ENCODE measurements at regions not wholly inside any gene's neighbourhood (a gene's known extent, or its start where the extent isn't known, plus 50 kb on each side); places are given as distances from the start of the nearest gene placed in this dataset.

DNA sequence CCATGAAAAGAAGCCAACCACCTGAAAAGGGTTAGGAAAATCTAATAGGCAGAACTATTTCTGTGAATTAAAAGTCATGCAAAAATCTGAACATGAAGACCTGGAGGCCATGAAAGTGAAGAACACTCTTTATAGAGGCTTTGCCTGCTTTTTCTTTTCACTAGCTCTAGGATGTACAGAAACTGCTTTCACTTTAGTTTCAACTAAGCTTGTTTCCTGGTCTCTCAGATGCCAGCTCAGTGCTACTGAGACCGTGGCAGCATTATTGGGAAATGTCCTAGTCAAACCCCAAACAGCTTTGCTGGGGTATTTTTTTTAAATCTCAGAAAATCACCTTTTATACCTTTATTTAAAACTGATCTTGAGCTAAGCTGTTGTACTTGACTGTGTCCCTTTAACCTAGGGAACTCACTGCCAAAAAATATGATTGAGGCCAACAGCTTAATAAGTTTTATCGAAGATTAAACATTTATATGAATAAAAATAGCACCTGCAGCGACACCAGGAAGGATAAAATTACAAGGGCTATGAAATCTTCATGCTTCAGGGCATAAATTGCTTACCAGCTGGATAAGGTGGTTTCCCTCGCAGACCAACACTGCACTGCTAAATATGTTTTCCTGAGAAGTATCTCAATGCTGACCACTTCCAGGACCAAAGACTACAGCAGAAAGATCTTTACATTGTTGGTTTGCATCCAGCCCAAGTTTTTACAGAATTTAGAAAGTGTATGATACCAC, 621.8 kb upstream of the ZFHX3 start:
- CTCF ChIA-PET (ENCODE audit: partially characterized antibody), result interaction anchor here (2.8 kb wide), 1 partner anchor 44 kb away, joined by 12 read pairs; no protein-coding TSS in a partner anchor

More for the DNA sequence above, 621.8 kb upstream of the ZFHX3 start:
- Histone ChIP-seq H2BK120ac (replicated peaks; ENCODE audit: low read depth, low read length) (no peak overlapping the region), H3K14ac (ENCODE audit: insufficient read length) (no peak overlapping the region), H2BK5ac (ENCODE audit: low read depth, low read length) (no peak overlapping the region), H3K23ac (ENCODE audit: insufficient read length) (no peak overlapping the region), H4K5ac (ENCODE audit: insufficient read length, low read depth, low read length) (no peak overlapping the region), H2AK5ac (ENCODE audit: low read depth, low read length) (no peak overlapping the region), H3K27ac (ENCODE audit: low read depth, low read length) (no peak overlapping the region), H3K79me2 (ENCODE audit: control insufficient read depth in 1 of 2, insufficient read depth in 2 of 2, low read length in 2 of 2) (no peaks in the 10 kb centered on the region), H3K79me1 (ENCODE audit: low read depth, low read length) (no peaks in the 10 kb centered on the region), H3K18ac (ENCODE audit: extremely low read depth, low read length) (no peak overlapping the region), H2BK20ac (ENCODE audit: low read length) (no peak overlapping the region; the same call in 1 of the 2 replicates), H2AFZ (ENCODE audit: low read length) (no peak overlapping the region), H3K36me3 (ENCODE audit: control insufficient read depth in 2 of 4, insufficient read depth in 4 of 4, low read length in 3 of 4) (no peaks in the 10 kb centered on the region), H3K27me3 (replicated peaks in 1 of 4; ENCODE audit: control insufficient read depth in 3 of 4, extremely low read depth in 1 of 4, insufficient read depth in 3 of 4, low read length in 3 of 4) (no peaks in the 10 kb centered on the region), H3K56ac (replicated peaks; ENCODE audit: insufficient read length, low read depth, low read length) (no peak overlapping the region), H3K9ac (replicated peaks in 1 of 4; ENCODE audit: extremely low read depth in 1 of 4, low read depth in 3 of 4, low read length in 3 of 4) (no peak overlapping the region), H3K4me3 (ENCODE audit: extremely low read depth in 1 of 4, insufficient read depth in 2 of 4, low read depth in 3 of 4, low read length in 4 of 4) (no peak overlapping the region), H3K4me1 (replicated peaks in 1 of 4; ENCODE audit: control insufficient read depth in 3 of 4, insufficient read depth in 4 of 4, low read length in 3 of 4) (peaks cover 0 to 7% (median 4%) of the 10 kb centered on the region in 4 experiments; a peak in 3 of 7 replicates), H4K91ac (replicated peaks; ENCODE audit: insufficient read length, low read length) (no peak overlapping the region), H2BK15ac (ENCODE audit: low read length) (no peak overlapping the region), H4K8ac (ENCODE audit: extremely low read depth, insufficient read depth, low read length) (no peak overlapping the region), H2BK12ac (ENCODE audit: low read depth, low read length) (no peak overlapping the region), H4K20me1 (replicated peaks in 1 of 2; ENCODE audit: control insufficient read depth in 1 of 2, insufficient read depth in 2 of 2, low read length in 2 of 2) (no peaks in the 10 kb centered on the region), H3K23me2 (ENCODE audit: low read depth, low read length) (no peaks in the 10 kb centered on the region), H3K4ac (replicated peaks; ENCODE audit: insufficient read length, low read depth, low read length) (no peak overlapping the region), H3K4me2 (ENCODE audit: insufficient read depth in 1 of 2, low read depth in 2 of 2, low read length in 2 of 2) (no peak overlapping the region), H3K9me3 (ENCODE audit: insufficient read depth in 2 of 2, low read depth in 1 of 2, low read length in 1 of 2) (no peaks in the 10 kb centered on the region)
- DNase-seq (ENCODE audit: low read depth in 1 of 2, low spot score in 2 of 2), result no peak
- 95% methylated on average over 4 of the region's 4 CpGs; no CpG with 5 or more reads in 1 of the 2 experiments for WGBS, 2 experiments (ENCODE audit: extremely low coverage in 1 of 2, insufficient coverage in 1 of 2, insufficient read length in 1 of 2, insufficient replicate concordance in 2 of 2, low coverage in 1 of 2, low lambda C conversion rate in 2 of 2, missing lambda C conversion rate in 1 of 2)
- no peak for FAIRE-seq
- POLR2A ChIA-PET (ENCODE audit: partially characterized antibody), result no interaction called here
- no peak for TF ChIP-seq GTF2F1 (IDR thresholded peaks at IDR 0.05; ENCODE audit: borderline replicate concordance, low read depth, low read length)

All from H1 (cell line).